NCI-H2107 treated with DMSO at 0.1 percent for 48 hours (cell line): ENCODE measurements at regions not wholly inside any gene's neighbourhood (a gene's known extent, or its start where the extent isn't known, plus 50 kb on each side); places are given as distances from the start of the nearest gene placed in this dataset.
A peak's percentile ranks its signal among the peaks of the same experiment; 100 is the strongest.

ENCODE experiments used
- DNase-seq: peaks from one replicate; lab custom pipeline; 2025; ENCODE audit not compliant: unreplicated experiment; lab: John Stamatoyannopoulos, UW

DNA sequence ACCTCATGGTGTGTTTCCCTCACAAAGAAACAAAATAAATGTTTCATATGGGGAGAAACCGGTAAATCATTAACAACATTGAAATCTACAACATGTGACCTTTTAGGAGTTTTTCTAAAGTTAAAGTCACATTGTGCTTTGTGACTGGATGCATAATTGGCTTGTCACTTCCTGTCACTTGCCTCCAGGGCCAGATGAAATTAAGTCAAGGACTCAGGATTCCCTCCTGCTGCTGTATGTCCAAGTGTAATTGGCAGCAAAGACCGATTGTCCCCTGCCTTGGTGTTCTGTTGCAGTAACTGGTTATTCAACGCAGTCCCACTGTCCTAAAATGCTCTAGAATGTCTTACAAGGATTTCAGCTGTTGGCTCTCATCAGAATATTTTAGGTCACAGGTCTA lies 448.2 kb downstream of the LIG4 start:
- DNase-seq, result no peak

GRCh38 chr13:107765724-107766401 lies 449.5 kb downstream of the LIG4 start:
- DNase-seq, result no peak

DNA sequence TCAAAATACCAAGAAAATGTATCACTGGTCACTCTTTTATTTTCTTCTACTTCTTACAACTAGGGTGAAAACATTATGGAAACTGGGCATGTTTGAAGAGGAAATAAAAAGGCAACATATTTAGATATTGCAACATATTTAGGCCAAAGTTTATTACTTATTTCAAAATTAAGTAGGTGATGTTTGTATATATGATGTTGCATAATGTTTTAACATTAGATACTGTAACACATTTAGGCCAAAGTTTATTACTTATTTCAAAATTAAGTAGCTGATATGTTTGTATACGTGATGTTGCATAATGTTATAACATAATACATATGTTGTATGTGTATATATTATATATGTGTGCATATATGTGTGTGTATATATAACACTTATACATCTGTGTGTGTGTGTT lies 451.3 kb downstream of the LIG4 start:
- no peak for DNase-seq

GRCh38 chr13:107753748-107754147 lies 461.6 kb downstream of the LIG4 start:
- no peak for DNase-seq

GRCh38 chr13:107753291-107753690 lies 462.0 kb downstream of the LIG4 start:
- no peak for DNase-seq

GRCh38 chr13:107743983-107744382 lies 471.4 kb downstream of the LIG4 start:
- DNase-seq, result no peak

- no peak for DNase-seq
Observed at GRCh38 chr13:107743526-107743925, 471.8 kb downstream of the LIG4 start.

DNA sequence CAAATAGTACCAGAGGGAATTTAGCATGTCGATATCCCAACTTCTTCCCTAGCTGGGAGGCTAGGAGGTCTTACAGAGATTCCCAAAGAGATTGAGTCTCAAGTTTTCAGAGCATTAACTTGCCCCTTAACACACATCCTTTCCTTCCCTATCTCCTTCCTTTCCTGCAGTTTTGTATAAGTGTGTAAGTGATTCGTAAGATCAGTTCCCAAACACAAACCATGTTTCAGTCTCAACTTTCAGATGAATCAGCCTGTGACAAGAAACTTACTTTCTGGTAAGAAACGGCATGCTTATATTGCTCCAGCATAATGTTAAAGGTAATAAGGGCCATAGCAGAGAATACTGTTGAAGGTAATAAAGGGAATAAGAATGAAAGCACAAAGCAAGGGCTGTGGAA lies 472.2 kb downstream of the LIG4 start:
- DNase-seq, result no peak

GRCh38 chr13:107742544-107742943 lies 472.8 kb downstream of the LIG4 start:
- DNase-seq, result no peak

GRCh38 chr13:107738004-107738403 lies 477.3 kb downstream of the LIG4 start:
- no peak for DNase-seq

- DNase-seq, result no peak
Observed at GRCh38 chr13:107736731-107737130, 478.6 kb downstream of the LIG4 start.

DNA sequence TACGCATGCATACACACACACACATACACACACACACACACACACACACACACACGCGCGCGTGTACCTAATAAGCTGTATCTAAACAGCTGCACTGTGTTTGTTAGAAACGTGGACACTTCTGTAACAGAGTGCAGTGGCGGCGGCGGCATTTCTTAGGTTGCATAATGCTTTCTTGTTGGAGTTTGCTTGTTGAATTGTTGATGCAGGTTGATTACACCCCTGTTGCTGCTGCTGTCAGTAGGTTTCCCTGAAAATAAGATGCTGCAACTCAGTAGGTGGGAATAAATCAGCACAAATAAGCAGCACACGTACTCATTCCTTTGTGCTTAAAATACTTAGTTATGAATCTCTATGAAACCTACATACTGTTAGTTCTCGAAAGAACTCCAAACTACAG lies 479.2 kb downstream of the LIG4 start:
- no peak for DNase-seq

DNA sequence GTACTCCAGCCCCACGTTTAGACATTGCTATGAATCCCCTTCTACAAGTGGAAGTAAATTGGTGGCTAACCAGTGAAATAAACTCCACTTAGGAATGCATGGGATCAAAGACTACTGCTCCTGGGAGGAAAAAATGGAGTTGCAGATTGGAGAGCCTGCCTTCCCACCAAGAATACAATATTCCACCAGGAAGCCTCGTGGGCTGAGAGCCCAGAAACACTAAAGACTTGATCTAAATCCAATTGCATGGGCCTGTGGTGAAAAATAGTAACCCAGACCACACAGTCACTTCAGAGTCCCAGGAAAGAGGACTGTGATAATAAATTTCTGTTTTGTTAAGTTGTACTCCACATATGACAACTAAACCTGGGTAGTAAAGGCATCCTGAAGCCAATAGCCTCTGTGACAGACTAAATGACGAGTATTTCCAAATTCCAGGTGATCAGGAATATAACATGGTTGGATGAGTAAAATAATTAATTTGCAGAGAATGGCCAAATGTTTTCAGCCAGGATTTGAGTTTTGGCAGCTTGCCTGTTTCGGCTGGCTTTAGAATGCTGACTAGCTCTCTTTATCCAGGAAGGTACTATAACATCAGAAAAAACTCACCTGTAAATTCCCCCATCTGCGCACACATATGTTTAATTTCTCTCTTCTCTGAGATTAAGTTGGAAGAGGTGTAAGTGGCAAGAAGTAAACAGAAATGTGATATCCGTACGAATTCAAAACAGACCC lies 480.3 kb downstream of the LIG4 start:
- DNase-seq, result no peak

GRCh38 chr13:107733276-107733675 lies 482.1 kb downstream of the LIG4 start:
- no peak for DNase-seq

- DNase-seq, result peak; percentile 75
Observed at GRCh38 chr13:107730813-107731212, 484.5 kb downstream of the LIG4 start.

DNA sequence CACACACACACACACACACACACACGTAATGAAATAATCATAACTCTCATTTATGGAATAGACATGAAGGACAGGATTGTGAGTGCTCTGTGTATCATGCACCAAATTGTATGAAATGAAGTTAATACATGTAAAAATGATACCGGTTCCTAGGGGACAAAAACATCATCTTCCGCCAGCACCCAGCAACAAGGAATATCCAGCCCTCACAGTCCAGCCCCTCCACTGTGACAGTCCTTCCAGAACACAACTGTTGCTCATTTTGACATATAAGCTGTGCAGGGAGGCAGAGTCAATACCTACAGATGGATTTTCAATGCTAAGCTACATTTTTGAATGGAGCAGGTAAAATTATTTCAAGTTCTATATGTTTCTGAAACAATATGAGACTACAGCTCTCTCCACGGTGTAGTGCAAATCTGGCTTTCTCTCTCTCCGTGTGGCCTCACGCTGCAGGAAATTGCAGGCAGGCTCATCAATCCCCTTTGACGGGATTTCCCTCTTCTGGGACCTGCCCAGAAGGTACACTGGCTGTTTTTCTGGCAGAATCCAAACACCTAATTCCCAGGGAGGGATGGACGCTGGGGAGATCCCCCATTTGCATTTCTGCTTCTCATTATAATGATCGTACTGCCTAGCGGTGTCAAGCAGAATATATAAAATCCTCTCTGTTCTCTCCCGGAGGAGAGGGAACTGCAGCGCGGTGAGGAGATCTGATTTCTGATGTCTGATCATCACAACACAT lies 494.0 kb downstream of the LIG4 start:
- no peak for DNase-seq

DNA sequence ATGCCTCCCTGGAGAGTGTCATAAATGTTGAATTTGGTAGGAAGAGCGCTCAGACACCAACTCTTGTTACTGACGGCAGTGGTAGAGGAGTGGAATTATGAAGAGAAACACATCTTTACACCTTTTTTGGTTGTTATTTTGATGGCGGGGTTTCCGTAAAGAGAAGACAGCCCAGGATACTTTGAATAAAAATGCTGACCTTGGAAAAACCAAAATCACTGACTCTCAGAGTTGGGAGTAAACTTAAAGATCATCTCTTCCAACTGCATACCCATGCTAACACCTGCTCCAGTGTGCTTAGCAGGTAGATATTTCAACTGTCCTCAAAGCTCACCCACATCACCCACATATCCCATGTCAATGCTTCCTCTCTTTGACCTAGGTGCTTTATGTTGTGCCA lies 498.6 kb downstream of the LIG4 start:
- no peak for DNase-seq

DNA sequence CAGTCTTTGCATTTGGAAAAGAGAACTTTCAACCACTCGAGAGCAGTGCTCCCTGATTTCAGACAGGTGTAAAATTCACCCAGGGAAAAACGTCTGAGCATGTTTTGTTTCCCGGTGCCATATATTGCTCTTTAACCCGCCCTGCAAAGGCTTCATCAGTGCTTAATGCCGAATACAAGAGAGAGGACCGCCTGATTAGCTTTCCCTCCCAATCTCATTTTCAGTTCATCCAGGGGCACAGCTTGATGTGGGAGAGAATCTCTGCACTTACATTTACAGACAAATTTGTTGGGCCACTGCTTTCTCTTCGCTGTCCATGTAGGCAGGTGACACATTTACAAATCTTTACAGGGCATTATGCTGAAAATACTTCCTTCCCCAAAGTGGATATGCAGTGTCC lies 499.1 kb downstream of the LIG4 start:
- DNase-seq, result no peak

DNA sequence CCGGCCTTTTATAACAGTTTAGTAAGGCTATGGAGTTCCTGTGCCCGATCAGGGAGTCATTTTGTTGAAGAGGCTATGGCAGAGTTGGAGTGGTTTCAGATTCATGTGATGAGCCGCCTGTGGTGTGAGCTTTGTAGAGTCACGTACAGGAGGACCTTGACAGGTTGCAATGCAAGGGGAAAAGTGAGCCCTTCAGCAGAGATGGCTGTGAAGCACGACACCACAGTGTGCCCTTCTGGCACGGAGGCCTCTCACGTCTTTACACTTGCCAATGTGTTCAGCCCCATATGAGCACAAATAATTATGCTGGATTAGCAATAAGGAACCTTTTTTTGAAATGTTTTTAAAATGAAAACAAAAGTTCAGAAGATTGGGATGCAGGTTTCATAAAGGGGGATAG lies 499.8 kb downstream of the LIG4 start:
- peak; percentile 57 for DNase-seq

DNA sequence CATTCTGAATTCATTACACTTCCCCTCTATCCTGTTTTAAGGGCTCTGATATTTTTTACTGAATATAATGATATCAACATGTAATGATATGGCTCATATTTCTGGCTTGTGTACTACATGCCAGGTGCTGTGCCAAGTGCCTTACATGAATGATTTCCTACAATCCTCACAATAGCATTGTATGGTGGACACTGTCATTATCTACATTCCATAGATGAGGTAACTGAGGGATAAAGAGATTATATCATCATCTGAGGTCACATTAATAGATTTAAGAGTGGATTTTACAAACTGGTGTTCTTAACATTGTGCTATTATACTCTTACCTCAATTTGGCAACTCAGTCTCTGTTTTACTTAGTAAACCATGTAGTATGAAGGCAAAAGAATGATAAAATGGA lies 502.0 kb downstream of the LIG4 start:
- peak; percentile 42 for DNase-seq

- peak; percentile 27 for DNase-seq
Observed at GRCh38 chr13:107712145-107712860, 503.0 kb downstream of the LIG4 start.
